Peyer's patch (tissue), 4 donors: ENCODE measurements at regions not wholly inside any gene's neighbourhood (a gene's known extent, or its start where the extent isn't known, plus 50 kb on each side); places are given as distances from the start of the nearest gene placed in this dataset.
"Not testable (repeated sequence)": the region's sequence is repeated elsewhere in the genome, so short reads cannot be mapped to it uniquely, and the experiment has no call there.

Experiments used
- DNase-seq, 3 donors: peaks; one replicate each; pipeline ENCODE4 v3.0.0-alpha.2; 2017 to 2019
- H3K27ac ChIP-seq, 4 donors: fragments of 200-600 bp; sonication (generic); one replicate each; pipeline ENCODE4 v1.5.1; 2016 to 2019
- H3K27me3 ChIP-seq, 2 donors: fragments of 200-600 bp; sonication (generic); one replicate each; pipeline ENCODE4 v1.5.1; 2019
- H3K36me3 ChIP-seq, 3 donors: fragments of 200-600 bp; sonication (generic); one replicate each; pipeline ENCODE4 v1.5.1; 2016 to 2019
- H3K4me1 ChIP-seq, 4 donors: fragments of 200-600 bp; sonication (generic); one replicate each; pipeline ENCODE4 v1.5.1; 2016 to 2019
- H3K4me3 ChIP-seq, 4 donors: fragments of 200-600 bp; sonication (generic); 1 replicate in 3 of 4; 2 replicates in 1 of 4; pipeline ENCODE4 v1.5.1; 2016 to 2019; ENCODE audit warnings: mild to moderate bottlenecking in 1 of 4
- H3K9me3 ChIP-seq, 4 donors: fragments of 200-600 bp; sonication (generic); one replicate each; pipeline ENCODE4 v1.5.1; 2016 to 2019; ENCODE audit warnings: mild to moderate bottlenecking in 1 of 4
- CTCF ChIP-seq, 6 experiments: fragments of 450-650 bp in 4 of 6; fragments of 200-600 bp in 2 of 6; sonication (generic) in 1 of 6; IDR thresholded peaks; one replicate each; pipeline ENCODE4 v1.5.1; 2017 to 2019; ENCODE audit warnings: antibody characterized with exemption in 6 of 6, mild to moderate bottlenecking in 3 of 6, moderate library complexity in 1 of 6
- POLR2A ChIP-seq, 2 donors: fragments of 450-650 bp; IDR thresholded peaks; one replicate each; pipeline ENCODE4 v1.5.1; 2017; ENCODE audit warnings: antibody characterized with exemption in 2 of 2, mild to moderate bottlenecking in 2 of 2, moderate library complexity in 2 of 2

GRCh38 chr10:125235093-125236069 is 75.0 kb upstream of the CTBP2 start:
- H3K9me3 ChIP-seq: no peaks in the 10 kb centered on the region
- no peak for TF ChIP-seq CTCF (IDR thresholded peaks at IDR 0.05)
- TF ChIP-seq POLR2A (IDR thresholded peaks at IDR 0.05): no peak
- no peaks in the 10 kb centered on the region for H3K36me3 ChIP-seq

GRCh38 chr10:125234576-125234975 is 74.2 kb upstream of the CTBP2 start:
- not testable (repeated sequence) for H3K27ac ChIP-seq, H3K36me3 ChIP-seq, H3K9me3 ChIP-seq, H3K4me3 ChIP-seq, H3K27me3 ChIP-seq, DNase-seq, H3K4me1 ChIP-seq

More at GRCh38 chr10:125235093-125236069, 75.0 kb upstream of the CTBP2 start:
- Histone ChIP-seq H3K4me3 (no peak overlapping the region), H3K27ac (no peak overlapping the region), H3K4me1 (no peaks in the 10 kb centered on the region), H3K27me3 (no peaks in the 10 kb centered on the region)
- DNase-seq: no peak

GRCh38 chr10:125233726-125234125 is 73.4 kb upstream of the CTBP2 start:
- Histone ChIP-seq H3K36me3 (no peaks in the 10 kb centered on the region), H3K4me1 (no peaks in the 10 kb centered on the region), H3K27ac (no peak overlapping the region), H3K4me3 (no peak overlapping the region), H3K27me3 (no peaks in the 10 kb centered on the region), H3K9me3 (no peaks in the 10 kb centered on the region)
- DNase-seq: no peak
- no peak for TF ChIP-seq CTCF (IDR thresholded peaks at IDR 0.05)
- TF ChIP-seq POLR2A (IDR thresholded peaks at IDR 0.05): no peak

GRCh38 chr10:125232841-125233240 is 72.5 kb upstream of the CTBP2 start:
- Histone ChIP-seq H3K27me3 (no peaks in the 10 kb centered on the region), H3K9me3 (no peaks in the 10 kb centered on the region), H3K36me3 (no peaks in the 10 kb centered on the region), H3K27ac (no peak overlapping the region), H3K4me1 (no peaks in the 10 kb centered on the region), H3K4me3 (no peak overlapping the region)
- DNase-seq: no peak
- TF ChIP-seq POLR2A (IDR thresholded peaks at IDR 0.05) (no peak), CTCF (IDR thresholded peaks at IDR 0.05) (no peak)

- no peaks in the 10 kb centered on the region for H3K27me3 ChIP-seq
- H3K4me1 ChIP-seq: no peaks in the 10 kb centered on the region
- no peaks in the 10 kb centered on the region for H3K9me3 ChIP-seq
- no peaks in the 10 kb centered on the region for H3K36me3 ChIP-seq
- H3K4me3 ChIP-seq: no peak overlapping the region
- H3K27ac ChIP-seq: no peak overlapping the region
- no peak for DNase-seq
- TF ChIP-seq CTCF (IDR thresholded peaks at IDR 0.05): no peak
- TF ChIP-seq POLR2A (IDR thresholded peaks at IDR 0.05): no peak
Measured at GRCh38 chr10:125231813-125232475, 71.6 kb upstream of the CTBP2 start.
